Upper lobe of left lung (tissue), 4 donors: ENCODE measurements at regions not wholly inside any gene's neighbourhood (a gene's known extent, or its start where the extent isn't known, plus 50 kb on each side); places are given as distances from the start of the nearest gene placed in this dataset.

Experiments used
- CTCF ChIP-seq, 6 experiments: fragments of 450-650 bp in 4 of 6; fragments of 200-600 bp in 2 of 6; sonication (generic) in 2 of 6; IDR thresholded peaks; one replicate each; pipeline ENCODE4 v1.5.1; 2016 to 2019; ENCODE audit warnings: antibody characterized with exemption in 6 of 6
- EP300 ChIP-seq, 4 donors: sonication (generic); formaldehyde crosslinking; IDR thresholded peaks; one replicate each; pipeline ENCODE4 v1.5.1; 2017; ENCODE audit warnings: antibody characterized with exemption in 4 of 4, control low read depth in 2 of 4
- POLR2A ChIP-seq, 4 donors: fragments of 450-650 bp; IDR thresholded peaks; one replicate each; pipeline ENCODE4 v1.5.1; 2016 to 2017; ENCODE audit warnings: antibody characterized with exemption in 4 of 4, mild to moderate bottlenecking in 2 of 4

DNA sequence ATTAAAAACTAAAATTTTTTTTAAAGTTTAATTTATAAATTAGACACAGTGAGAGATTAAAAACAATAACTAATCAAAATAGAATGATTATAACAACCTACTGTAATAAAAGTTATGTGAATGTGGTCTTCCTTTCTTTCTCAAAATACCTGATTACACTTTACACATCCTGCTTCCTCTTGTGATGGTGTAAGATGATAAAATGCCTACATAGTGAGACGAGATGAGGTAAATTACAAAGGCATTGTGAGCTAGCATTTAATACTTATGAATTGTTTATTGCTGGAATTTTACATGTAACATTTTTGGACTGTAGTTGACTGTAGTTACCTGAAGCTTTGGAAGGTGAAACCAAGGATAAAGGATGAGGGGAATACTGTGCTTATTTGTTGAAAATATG lies 94.2 kb upstream of the CLEC14A start:
- TF ChIP-seq CTCF (IDR thresholded peaks at IDR 0.05) = no peak
- no peak for TF ChIP-seq EP300 (IDR thresholded peaks at IDR 0.05)
- no peak for TF ChIP-seq POLR2A (IDR thresholded peaks at IDR 0.05)
